ENCODE measurements at regions not wholly inside any gene's neighbourhood (a gene's known extent, or its start where the extent isn't known, plus 50 kb on each side); places are given as distances from the start of the nearest gene placed in this dataset.

- no peak overlapping the region for H3K27ac ChIP-seq
- no peak for TF ChIP-seq ZFX (IDR thresholded peaks at IDR 0.05)
- no peak for TF ChIP-seq CTCF (conservative IDR thresholded peaks at IDR 0.05)
Observed at GRCh38 chr2:42920446-42921146, 128.2 kb upstream of the HAAO start.

GRCh38 chr2:42918671-42919318 is 126.4 kb upstream of the HAAO start:
- H3K27ac ChIP-seq = no peak overlapping the region
- TF ChIP-seq ZFX (IDR thresholded peaks at IDR 0.05) (no peak), CTCF (conservative IDR thresholded peaks at IDR 0.05) (no peak)

- H3K27ac ChIP-seq = no peak overlapping the region
- TF ChIP-seq ZFX (IDR thresholded peaks at IDR 0.05) = no peak
- TF ChIP-seq CTCF (conservative IDR thresholded peaks at IDR 0.05) = no peak
Observed at GRCh38 chr2:42918041-42918440, 125.7 kb upstream of the HAAO start.

- H3K27ac ChIP-seq = no peak overlapping the region
- no peak for TF ChIP-seq CTCF (conservative IDR thresholded peaks at IDR 0.05)
- TF ChIP-seq ZFX (IDR thresholded peaks at IDR 0.05) = no peak
Observed at GRCh38 chr2:42917425-42917927, 125.1 kb upstream of the HAAO start.

GRCh38 chr2:42916324-42916723 is 123.9 kb upstream of the HAAO start:
- TF ChIP-seq CTCF (conservative IDR thresholded peaks at IDR 0.05) (no peak), ZFX (IDR thresholded peaks at IDR 0.05) (no peak)
- no peak overlapping the region for H3K27ac ChIP-seq

GRCh38 chr2:42914860-42915259 is 122.5 kb upstream of the HAAO start:
- TF ChIP-seq ZFX (IDR thresholded peaks at IDR 0.05) = no peak
- no peak for TF ChIP-seq CTCF (conservative IDR thresholded peaks at IDR 0.05)
- H3K27ac ChIP-seq = no peak overlapping the region

- no peak overlapping the region for H3K27ac ChIP-seq
- TF ChIP-seq ZFX (IDR thresholded peaks at IDR 0.05) (no peak), CTCF (conservative IDR thresholded peaks at IDR 0.05) (no peak)
Observed at GRCh38 chr2:42914314-42914713, 121.9 kb upstream of the HAAO start.
